ENCODE measurements at regions not wholly inside any gene's neighbourhood (a gene's known extent, or its start where the extent isn't known, plus 50 kb on each side); places are given as distances from the start of the nearest gene placed in this dataset.

- no peak for TF ChIP-seq POLR2A (IDR thresholded peaks at IDR 0.05)
- TF ChIP-seq CTCF (IDR thresholded peaks at IDR 0.05) = no peak
These were observed 198.0 kb upstream of the MAF start for GRCh38 chr16:79798416-79799053.
